ENCODE measurements at regions not wholly inside any gene's neighbourhood (a gene's known extent, or its start where the extent isn't known, plus 50 kb on each side); places are given as distances from the start of the nearest gene placed in this dataset.

DNA sequence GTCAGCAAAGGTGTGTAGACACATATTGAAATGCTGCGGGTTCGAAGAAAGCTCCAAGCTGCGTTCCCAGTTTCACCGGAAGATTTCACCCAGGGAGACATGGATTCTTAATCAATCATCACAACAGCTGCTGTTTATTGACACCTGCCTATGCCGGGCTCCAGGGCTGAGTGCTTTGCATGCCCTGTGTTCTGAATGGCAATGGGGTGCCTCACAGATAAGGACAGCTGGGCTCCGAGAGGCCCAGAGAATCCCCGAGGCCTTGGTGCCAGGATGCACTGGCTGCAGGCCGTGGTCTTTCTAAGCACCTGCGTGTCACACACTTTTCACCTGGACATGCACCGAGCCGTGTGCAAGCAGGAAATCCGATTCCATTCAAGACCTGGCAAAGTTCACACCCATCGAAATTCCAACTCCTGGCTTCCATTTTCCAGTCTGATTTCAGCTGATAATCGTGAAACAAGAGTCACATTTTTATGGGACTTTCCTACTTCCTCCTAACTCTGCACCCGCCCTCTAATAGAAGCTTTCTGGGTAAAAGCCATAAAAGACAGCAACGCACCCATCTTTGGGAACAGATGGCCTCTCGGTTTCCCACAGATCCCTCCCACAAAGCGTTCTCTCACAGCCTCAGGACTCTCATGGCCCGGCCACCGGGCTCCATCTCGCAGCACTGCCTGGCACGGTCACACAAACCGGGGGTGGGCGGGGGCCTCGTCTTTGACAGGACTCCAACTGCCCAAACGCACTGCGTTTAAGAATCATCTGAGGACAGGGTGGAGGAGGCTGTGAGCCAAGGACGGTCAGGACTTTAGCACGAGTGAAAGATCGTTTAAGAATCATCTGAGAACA is 245.6 kb upstream of the SALL3 start:
- ChIA-PET POLR2A (no interaction called here), CTCF (no interaction called here)
- DNase-seq = no peak
- Mint-ChIP-seq H3K4me3 (no peak overlapping the region), H3K36me3 (no peaks in the 10 kb centered on the region), H3K27me3 (no peaks in the 10 kb centered on the region), H3K9me3 (no peaks in the 10 kb centered on the region), H3K4me1 (ENCODE audit: low read depth) (no peaks in the 10 kb centered on the region), H3K27ac (no peak overlapping the region)
- intact Hi-C loops (cut with micrococcal nuclease) = no loop called here

DNA sequence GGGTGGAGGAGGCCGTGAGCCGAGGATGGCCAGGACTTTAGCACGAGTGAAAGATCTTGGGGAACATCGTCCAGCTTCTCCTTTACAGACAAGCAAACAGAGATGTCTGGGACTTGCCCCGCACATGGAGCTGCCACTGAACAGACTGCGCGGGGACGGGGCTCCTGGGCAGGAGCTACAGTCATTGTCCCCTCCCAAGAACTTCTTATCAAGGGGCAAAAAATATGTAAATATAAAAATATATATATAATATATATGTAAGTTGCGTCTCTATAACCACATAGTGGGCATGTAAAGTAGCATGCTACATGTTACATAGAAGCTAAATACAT is 245.0 kb upstream of the SALL3 start:
- POLR2A ChIA-PET = no interaction called here
- CTCF ChIA-PET = no interaction called here
- no peaks in the 10 kb centered on the region for H3K4me1 Mint-ChIP-seq (ENCODE audit: low read depth)
- no peak for DNase-seq
- no peaks in the 10 kb centered on the region for H3K27me3 Mint-ChIP-seq
- intact Hi-C loops (cut with micrococcal nuclease) = no loop called here
- H3K4me3 Mint-ChIP-seq = no peak overlapping the region
- no peak overlapping the region for H3K27ac Mint-ChIP-seq
- H3K9me3 Mint-ChIP-seq = no peaks in the 10 kb centered on the region
- H3K36me3 Mint-ChIP-seq = no peaks in the 10 kb centered on the region

DNA sequence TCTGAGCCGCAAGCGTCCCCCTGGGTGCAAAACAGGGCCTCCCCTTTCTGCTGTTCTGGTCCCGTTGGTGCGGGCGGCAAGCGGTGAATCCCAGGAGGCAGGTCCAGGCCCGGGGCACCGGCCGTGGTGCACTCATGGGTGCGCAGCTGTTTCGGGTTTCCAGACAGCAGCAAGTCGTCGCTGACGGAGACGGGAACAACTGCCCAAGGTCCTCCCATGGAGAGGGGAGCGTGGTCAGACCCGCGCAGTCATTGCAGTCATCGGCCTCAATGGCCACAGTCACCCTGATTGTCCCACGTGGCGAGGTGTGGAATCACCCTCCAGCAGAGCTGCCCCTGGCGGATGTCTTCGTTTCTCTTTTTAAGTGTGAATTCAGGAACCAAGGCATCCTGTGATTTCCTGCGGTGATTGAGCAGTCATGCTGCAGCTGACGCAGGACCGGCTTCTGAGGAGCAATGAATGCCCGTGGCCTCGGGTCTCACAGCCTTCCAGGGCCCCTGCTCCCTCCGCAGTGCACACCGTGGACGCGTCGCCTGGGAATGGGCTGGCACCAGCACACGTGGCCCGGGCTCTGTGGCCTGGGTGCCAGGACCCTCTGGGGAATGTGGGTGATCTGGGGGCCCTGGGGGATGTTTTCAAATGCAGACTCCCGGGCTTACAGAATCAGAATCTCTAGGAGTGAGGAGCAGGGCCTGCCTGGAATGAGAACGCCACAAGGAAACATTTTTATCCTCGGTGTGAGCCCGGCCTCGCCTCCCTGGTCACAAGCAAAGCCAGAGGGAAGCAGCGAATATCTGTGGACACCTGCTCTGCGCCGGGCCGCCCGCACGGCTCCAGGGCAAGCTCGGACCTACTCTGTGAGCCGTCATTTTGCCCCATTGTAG is 244.2 kb upstream of the SALL3 start:
- Mint-ChIP-seq H3K9me3 (no peaks in the 10 kb centered on the region), H3K4me1 (ENCODE audit: low read depth) (no peaks in the 10 kb centered on the region), H3K27me3 (no peaks in the 10 kb centered on the region), H3K36me3 (no peaks in the 10 kb centered on the region), H3K4me3 (no peak overlapping the region), H3K27ac (no peak overlapping the region)
- intact Hi-C loops (cut with micrococcal nuclease) = no loop called here
- POLR2A ChIA-PET = no interaction called here
- no peak for DNase-seq
- CTCF ChIA-PET = no interaction called here

DNA sequence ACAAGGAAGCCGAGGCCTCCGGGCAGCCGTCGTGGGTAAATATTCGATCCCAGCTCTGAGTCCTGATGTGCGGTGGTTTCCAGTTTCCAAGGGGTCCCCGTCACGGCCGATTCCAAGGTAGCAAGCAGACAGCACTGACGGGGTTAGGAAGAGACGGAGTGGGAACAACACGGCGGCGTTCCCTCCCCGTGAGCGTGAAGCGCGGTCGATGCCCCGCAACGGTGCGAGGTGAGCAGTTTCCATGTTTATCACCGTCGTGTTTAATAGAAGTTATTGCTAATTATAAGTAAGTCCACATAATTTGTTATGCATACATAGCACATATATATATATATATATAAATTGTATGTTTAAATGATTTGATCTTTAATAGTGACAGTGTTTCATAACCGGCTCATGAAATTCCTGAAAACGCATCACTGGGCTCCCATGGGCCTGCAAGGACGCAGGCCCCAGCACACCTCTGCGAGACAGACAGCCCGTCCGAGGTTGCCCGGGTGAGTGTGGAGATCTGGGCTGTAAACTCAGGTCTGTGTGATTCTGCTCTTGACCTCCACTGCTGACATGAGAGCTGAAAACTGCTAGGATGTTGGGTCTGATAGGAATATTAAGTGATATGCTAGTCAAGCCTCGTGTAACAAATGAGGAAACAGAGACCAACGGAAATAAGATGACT is 243.5 kb upstream of the SALL3 start:
- ChIA-PET CTCF (no interaction called here), POLR2A (no interaction called here)
- no peak overlapping the region for H3K4me3 Mint-ChIP-seq
- intact Hi-C loops (cut with micrococcal nuclease) = no loop called here
- no peaks in the 10 kb centered on the region for H3K4me1 Mint-ChIP-seq (ENCODE audit: low read depth)
- DNase-seq = no peak
- no peaks in the 10 kb centered on the region for H3K36me3 Mint-ChIP-seq
- H3K27me3 Mint-ChIP-seq = no peaks in the 10 kb centered on the region
- H3K9me3 Mint-ChIP-seq = no peaks in the 10 kb centered on the region
- no peak overlapping the region for H3K27ac Mint-ChIP-seq

DNA sequence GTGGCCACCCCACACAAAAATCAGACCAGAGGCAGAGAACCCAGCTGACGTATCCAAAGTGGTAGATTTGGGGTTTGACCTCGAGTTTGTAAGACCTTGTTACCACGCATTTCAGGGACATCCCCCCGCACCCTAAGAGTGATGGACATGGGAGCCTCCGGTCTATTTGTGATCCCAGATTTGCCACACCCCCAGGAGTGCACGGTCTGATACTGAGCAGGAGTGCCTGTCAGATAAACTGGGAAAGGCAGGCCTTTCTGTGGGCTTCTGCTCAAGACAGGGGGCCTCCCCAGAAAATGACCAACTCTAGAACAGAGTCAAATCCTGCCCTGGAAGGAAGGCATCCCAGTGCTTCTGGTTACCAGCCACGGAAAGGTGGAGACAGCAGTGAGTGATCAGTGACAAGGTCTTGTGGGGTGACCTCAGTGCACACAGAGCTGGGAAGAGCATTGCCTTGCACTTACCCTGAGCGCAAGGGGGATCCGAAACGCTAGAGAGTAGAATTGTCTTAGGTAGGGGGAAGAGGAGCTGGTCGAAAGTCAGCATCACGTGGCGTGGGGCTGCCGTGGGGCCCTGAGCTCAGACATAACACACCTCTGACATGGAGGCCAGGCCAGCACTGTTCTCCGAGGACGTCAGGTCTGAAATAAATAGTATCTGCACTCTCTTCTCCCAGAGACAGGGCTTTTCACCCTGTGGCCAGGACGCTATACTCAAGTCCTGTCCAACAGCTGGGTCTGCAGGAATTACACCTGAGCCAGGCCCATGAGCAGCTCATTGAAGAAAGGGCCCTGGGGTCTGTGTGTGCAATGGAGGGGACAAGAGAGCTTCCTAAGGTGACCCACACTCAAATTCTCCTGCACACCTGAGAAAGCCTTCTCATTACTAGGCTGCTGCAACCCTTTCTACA is 242.4 kb upstream of the SALL3 start:
- H3K36me3 Mint-ChIP-seq = no peaks in the 10 kb centered on the region
- H3K27ac Mint-ChIP-seq = no peak overlapping the region
- no peaks in the 10 kb centered on the region for H3K27me3 Mint-ChIP-seq
- no peak for DNase-seq
- POLR2A ChIA-PET = no interaction called here
- no peak overlapping the region for H3K4me3 Mint-ChIP-seq
- CTCF ChIA-PET = no interaction called here
- intact Hi-C loops (cut with micrococcal nuclease) = no loop called here
- H3K9me3 Mint-ChIP-seq = no peaks in the 10 kb centered on the region
- no peaks in the 10 kb centered on the region for H3K4me1 Mint-ChIP-seq (ENCODE audit: low read depth)

DNA sequence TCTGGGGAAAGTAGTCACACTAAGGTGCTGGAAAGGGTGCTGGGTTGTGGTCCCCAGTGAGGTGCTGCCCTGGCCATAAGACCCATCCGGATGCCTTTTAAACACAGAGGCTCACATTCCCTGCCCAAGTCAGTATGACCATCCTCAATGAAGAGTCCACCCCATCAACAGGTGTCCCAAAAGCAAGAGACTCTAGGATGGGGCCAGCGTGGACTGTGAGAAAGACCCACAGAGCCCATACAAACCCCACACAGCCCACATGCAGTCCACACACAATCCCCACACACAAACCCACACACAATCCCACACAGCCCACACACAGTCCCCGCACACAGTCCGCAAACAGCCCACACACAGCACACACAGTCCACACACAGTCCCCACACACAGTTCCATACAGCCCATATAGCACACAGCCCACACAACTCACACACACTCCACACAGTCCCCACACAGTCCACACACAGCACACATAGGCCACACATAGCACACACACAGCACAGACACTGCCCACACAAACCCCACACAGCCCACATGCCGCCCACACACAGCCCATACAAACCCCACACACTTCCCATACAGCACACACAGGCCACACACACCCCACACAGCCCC is 241.4 kb upstream of the SALL3 start:
- H3K27me3 Mint-ChIP-seq = no peaks in the 10 kb centered on the region
- no peaks in the 10 kb centered on the region for H3K9me3 Mint-ChIP-seq
- H3K36me3 Mint-ChIP-seq = no peaks in the 10 kb centered on the region
- intact Hi-C loops (cut with micrococcal nuclease) = no loop called here
- no peak for DNase-seq
- no peak overlapping the region for H3K4me3 Mint-ChIP-seq
- POLR2A ChIA-PET = no interaction called here
- CTCF ChIA-PET = no interaction called here
- H3K4me1 Mint-ChIP-seq (ENCODE audit: low read depth) = no peaks in the 10 kb centered on the region
- no peak overlapping the region for H3K27ac Mint-ChIP-seq

DNA sequence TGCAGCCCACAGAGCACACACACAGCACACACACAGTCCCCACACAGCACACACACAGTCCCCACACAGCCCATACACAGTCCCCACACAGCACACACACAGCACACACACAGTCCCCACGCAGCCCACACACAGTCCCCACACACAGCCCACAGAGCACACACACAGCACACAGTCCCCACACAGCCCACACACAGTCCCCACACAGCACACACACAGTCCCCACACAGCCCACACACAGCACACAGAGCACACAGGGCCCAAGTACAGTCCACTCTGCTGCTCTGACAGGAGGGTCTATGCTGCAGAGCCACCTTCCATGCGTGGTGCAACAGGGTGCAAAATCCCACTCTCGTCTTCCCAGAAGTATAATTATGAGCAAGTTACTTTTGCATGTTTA is 240.5 kb upstream of the SALL3 start:
- no peak for DNase-seq
- H3K36me3 Mint-ChIP-seq = no peaks in the 10 kb centered on the region
- CTCF ChIA-PET = no interaction called here
- H3K4me3 Mint-ChIP-seq = no peak overlapping the region
- intact Hi-C loops (cut with micrococcal nuclease) = no loop called here
- no peak overlapping the region for H3K27ac Mint-ChIP-seq
- no peaks in the 10 kb centered on the region for H3K27me3 Mint-ChIP-seq
- POLR2A ChIA-PET = no interaction called here
- H3K9me3 Mint-ChIP-seq = no peaks in the 10 kb centered on the region
- H3K4me1 Mint-ChIP-seq (ENCODE audit: low read depth) = no peaks in the 10 kb centered on the region

DNA sequence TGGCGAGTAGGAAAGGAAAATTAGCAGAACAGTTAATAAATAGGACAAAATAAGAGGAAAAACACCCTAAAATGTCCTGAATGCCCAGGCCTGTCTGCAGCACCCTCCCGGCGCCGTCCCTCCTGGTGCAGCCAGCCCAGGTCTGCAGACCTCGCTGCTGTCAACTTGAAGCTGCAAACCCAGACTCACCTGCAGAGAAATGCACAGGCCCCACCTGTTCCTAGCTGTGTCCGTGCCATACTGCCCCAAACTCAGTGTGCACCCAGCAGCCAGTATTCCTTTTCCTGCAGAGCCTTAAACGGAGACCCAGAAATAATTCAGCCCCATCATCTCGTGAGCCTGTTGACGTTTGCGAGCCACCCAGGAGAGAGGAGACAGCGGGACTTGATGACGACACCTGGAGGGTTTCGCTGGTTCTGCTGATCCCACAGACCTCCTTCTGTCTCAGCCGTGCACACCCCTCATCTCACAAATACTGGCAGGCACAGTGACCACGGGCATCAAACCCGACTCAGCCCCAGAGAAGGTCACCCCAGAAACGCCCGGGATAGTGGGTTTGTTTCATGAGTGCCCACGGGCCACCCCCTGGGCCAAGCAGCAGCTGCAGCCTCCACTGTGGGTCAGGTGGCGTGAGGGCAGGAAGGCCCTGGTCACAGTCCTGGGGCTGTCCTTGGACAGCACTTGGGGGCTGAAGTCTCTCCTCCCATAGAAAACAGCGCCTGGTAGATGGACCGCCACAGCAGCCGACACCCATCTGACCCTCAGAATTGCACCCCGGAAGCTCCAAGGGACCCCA is 239.5 kb upstream of the SALL3 start:
- ChIA-PET CTCF (no interaction called here), POLR2A (no interaction called here)
- Mint-ChIP-seq H3K4me3 (no peak overlapping the region), H3K27ac (no peak overlapping the region), H3K9me3 (no peaks in the 10 kb centered on the region), H3K27me3 (peaks cover 3% of the 10 kb centered on the region), H3K36me3 (no peaks in the 10 kb centered on the region), H3K4me1 (ENCODE audit: low read depth) (no peaks in the 10 kb centered on the region)
- intact Hi-C loops (cut with micrococcal nuclease) = no loop called here
- no peak for DNase-seq

DNA sequence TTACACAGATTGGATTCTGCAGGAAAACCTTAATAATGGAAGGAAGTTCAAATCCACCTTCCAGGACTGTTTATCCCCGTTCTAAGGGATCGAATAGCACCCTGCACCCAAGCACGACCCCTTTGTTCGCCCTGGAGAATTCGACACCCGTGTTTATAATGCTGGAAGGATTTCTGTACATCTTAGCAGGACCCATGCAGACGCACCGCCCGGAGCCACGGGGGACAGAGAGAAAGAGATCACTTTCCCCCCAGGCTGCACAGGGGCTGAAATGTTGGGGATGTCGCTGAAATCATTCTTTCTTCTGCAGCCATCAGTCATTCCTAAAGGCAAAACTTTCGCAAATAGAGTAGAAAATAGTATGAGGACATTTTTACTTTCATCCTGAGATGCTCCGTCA is 238.7 kb upstream of the SALL3 start:
- no peaks in the 10 kb centered on the region for H3K4me1 Mint-ChIP-seq (ENCODE audit: low read depth)
- no peaks in the 10 kb centered on the region for H3K9me3 Mint-ChIP-seq
- H3K27me3 Mint-ChIP-seq = peaks cover 3% of the 10 kb centered on the region
- no peaks in the 10 kb centered on the region for H3K36me3 Mint-ChIP-seq
- H3K27ac Mint-ChIP-seq = no peak overlapping the region
- intact Hi-C loops (cut with micrococcal nuclease) = no loop called here
- no peak for DNase-seq
- no peak overlapping the region for H3K4me3 Mint-ChIP-seq
- ChIA-PET CTCF (no interaction called here), POLR2A (no interaction called here)

DNA sequence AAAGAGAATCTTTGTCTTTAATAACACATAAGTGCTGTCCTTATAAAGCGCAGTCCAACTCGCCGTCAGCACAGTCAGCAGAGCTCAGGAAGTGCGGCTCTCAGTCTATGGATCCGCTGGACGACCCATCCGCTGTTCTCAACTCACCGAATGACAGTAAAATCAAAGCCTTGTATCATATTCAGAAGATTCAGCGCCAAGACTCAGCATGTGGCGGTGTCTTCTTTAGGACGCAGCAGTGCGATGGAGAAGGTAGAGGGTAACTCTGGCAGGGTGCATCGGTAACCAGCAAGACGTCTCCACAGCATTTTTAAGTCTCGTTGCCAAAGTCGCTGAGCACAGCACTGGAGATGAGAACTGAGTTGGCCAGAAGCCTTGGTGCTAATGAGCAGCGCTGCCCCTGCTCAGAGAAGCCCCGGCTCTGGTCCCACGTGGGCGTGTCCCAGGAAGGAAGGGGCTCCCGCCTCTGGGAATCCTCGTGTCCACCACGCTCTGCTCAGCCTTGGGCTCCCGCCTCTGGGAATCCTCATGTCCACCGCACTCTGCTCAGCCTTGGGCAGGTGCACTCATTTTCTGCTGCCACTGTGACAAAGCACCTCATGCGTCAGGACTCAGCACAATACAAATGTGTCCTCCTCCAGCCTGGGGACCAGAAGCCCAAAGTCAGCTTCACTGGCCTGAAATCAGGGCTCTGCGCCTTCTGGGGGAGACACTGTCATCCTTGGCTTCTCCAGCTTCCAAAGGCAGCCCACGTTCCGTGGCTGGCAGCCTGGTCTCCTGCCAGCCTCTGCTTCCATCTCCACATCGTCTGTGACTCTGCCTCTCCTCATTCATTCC is 238.0 kb upstream of the SALL3 start:
- no peak overlapping the region for H3K27ac Mint-ChIP-seq
- no peaks in the 10 kb centered on the region for H3K4me1 Mint-ChIP-seq (ENCODE audit: low read depth)
- intact Hi-C loops (cut with micrococcal nuclease) = no loop called here
- POLR2A ChIA-PET = no interaction called here
- CTCF ChIA-PET = no interaction called here
- DNase-seq = no peak
- H3K36me3 Mint-ChIP-seq = no peaks in the 10 kb centered on the region
- peaks cover 3% of the 10 kb centered on the region for H3K27me3 Mint-ChIP-seq
- H3K9me3 Mint-ChIP-seq = no peaks in the 10 kb centered on the region
- H3K4me3 Mint-ChIP-seq = no peak overlapping the region
